KMS-11 (cell line): ENCODE measurements at regions not wholly inside any gene's neighbourhood (a gene's known extent, or its start where the extent isn't known, plus 50 kb on each side); places are given as distances from the start of the nearest gene placed in this dataset.

Experiments used
- H2AFZ ChIP-seq: fragments of 200-600 bp; sonication (generic); 2 replicates; pipeline ENCODE4 v1.6.1; 2016; ENCODE audit warnings: antibody characterized with exemption, mixed run types, low read depth
- H3K27ac ChIP-seq: fragments of 200-600 bp; sonication (generic); 2 replicates; pipeline ENCODE4 v1.6.1; 2016; ENCODE audit warnings: mild to moderate bottlenecking, mixed run types
- H3K27me3 ChIP-seq: fragments of 200-600 bp; sonication (generic); 2 replicates; pipeline ENCODE4 v1.6.1; 2017; ENCODE audit warnings: mild to moderate bottlenecking, low read depth, mixed run types, moderate library complexity; ENCODE audit not compliant: insufficient read depth
- H3K36me3 ChIP-seq: fragments of 200-600 bp; sonication (generic); 2 replicates; pipeline ENCODE4 v1.6.1; 2017; ENCODE audit warnings: mild to moderate bottlenecking, mixed run types; ENCODE audit not compliant: insufficient read depth
- H3K4me1 ChIP-seq: fragments of 200-600 bp; sonication (generic); 2 replicates; pipeline ENCODE4 v1.6.1; 2016; ENCODE audit warnings: mild to moderate bottlenecking, low read depth, mixed run types; ENCODE audit not compliant: poor library complexity, severe bottlenecking
- H3K4me2 ChIP-seq: fragments of 200-600 bp; sonication (generic); 2 replicates; pipeline ENCODE4 v1.7.0; 2016; ENCODE audit warnings: mild to moderate bottlenecking, mixed run types
- H3K4me3 ChIP-seq: fragments of 200-600 bp; sonication (generic); IDR thresholded peaks from 2 replicates; pipeline ENCODE4 v1.6.1; 2017; ENCODE audit warnings: low read depth, low read length, mixed read lengths; ENCODE audit not compliant: insufficient read depth
- H3K79me2 ChIP-seq: fragments of 200-600 bp; sonication (generic); 2 replicates; pipeline ENCODE4 v1.6.1; 2016; ENCODE audit warnings: low read depth, mixed run types; ENCODE audit not compliant: insufficient read depth
- H3K9ac ChIP-seq: fragments of 200-600 bp; sonication (generic); 2 replicates; pipeline ENCODE4 v1.6.1; 2016; ENCODE audit warnings: mild to moderate bottlenecking, mixed run types
- H4K20me1 ChIP-seq: fragments of 200-600 bp; sonication (generic); 2 replicates; pipeline ENCODE4 v1.6.1; 2016; ENCODE audit warnings: mild to moderate bottlenecking, mixed run types; ENCODE audit not compliant: insufficient read depth
- TF ChIP-seq, protein P1 (sequence below): fragments of 200-600 bp; sonication (generic); conservative IDR thresholded peaks from 2 replicates; pipeline ENCODE4 v1.6.1; 2017; ENCODE audit warnings: low read depth, mild to moderate bottlenecking, antibody characterized with exemption, low read length, moderate library complexity, mixed read lengths

GRCh38 chr1:191897134-191897533, 261.1 kb upstream of the RGS18 start:
- Histone ChIP-seq H3K9ac (no peak overlapping the region), H3K4me2 (no peak overlapping the region), H3K79me2 (no peaks in the 10 kb centered on the region), H3K4me1 (no peaks in the 10 kb centered on the region), H2AFZ (no peak overlapping the region), H3K27ac (no peak overlapping the region), H3K4me3 (no peak overlapping the region), H3K27me3 (no peaks in the 10 kb centered on the region), H3K36me3 (no peaks in the 10 kb centered on the region), H4K20me1 (no peaks in the 10 kb centered on the region)
- TF ChIP-seq, protein P1, sequence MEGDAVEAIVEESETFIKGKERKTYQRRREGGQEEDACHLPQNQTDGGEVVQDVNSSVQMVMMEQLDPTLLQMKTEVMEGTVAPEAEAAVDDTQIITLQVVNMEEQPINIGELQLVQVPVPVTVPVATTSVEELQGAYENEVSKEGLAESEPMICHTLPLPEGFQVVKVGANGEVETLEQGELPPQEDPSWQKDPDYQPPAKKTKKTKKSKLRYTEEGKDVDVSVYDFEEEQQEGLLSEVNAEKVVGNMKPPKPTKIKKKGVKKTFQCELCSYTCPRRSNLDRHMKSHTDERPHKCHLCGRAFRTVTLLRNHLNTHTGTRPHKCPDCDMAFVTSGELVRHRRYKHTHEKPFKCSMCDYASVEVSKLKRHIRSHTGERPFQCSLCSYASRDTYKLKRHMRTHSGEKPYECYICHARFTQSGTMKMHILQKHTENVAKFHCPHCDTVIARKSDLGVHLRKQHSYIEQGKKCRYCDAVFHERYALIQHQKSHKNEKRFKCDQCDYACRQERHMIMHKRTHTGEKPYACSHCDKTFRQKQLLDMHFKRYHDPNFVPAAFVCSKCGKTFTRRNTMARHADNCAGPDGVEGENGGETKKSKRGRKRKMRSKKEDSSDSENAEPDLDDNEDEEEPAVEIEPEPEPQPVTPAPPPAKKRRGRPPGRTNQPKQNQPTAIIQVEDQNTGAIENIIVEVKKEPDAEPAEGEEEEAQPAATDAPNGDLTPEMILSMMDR, result no peak

DNA sequence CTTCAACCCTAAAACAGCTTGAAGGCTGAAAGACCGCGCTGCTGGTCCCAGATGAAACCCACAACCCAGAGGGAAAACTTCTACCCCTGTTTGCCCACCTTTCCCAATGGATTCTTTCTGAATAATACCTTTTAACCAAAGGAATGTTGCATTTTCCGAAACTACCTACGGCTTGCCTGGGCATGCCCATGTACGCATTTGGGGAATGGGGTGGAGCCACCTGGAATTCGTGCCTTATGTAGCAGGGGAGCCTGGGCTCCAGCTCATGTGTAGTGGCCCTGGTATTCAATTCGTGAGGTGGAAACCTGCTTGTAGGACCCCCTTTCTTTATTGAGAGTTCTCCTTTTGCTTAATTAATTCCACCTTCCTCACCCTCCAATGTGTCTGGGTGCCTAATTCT, 256.6 kb upstream of the RGS18 start:
- no peak overlapping the region for H3K9ac ChIP-seq
- H3K4me2 ChIP-seq, result no peak overlapping the region
- H3K79me2 ChIP-seq, result no peaks in the 10 kb centered on the region
- no peak overlapping the region for H2AFZ ChIP-seq
- no peaks in the 10 kb centered on the region for H3K27me3 ChIP-seq
- H4K20me1 ChIP-seq, result no peaks in the 10 kb centered on the region
- TF ChIP-seq, protein P1, result no peak
- H3K27ac ChIP-seq, result no peak overlapping the region
- no peaks in the 10 kb centered on the region for H3K4me1 ChIP-seq
- H3K4me3 ChIP-seq, result no peak overlapping the region
- H3K36me3 ChIP-seq, result no peaks in the 10 kb centered on the region

- no peaks in the 10 kb centered on the region for H3K4me1 ChIP-seq
- no peak overlapping the region for H3K4me3 ChIP-seq
- no peak overlapping the region for H3K4me2 ChIP-seq
- H3K27me3 ChIP-seq, result no peaks in the 10 kb centered on the region
- no peaks in the 10 kb centered on the region for H3K36me3 ChIP-seq
- no peaks in the 10 kb centered on the region for H3K79me2 ChIP-seq
- H3K9ac ChIP-seq, result no peak overlapping the region
- H3K27ac ChIP-seq, result no peak overlapping the region
- H2AFZ ChIP-seq, result no peak overlapping the region
- no peaks in the 10 kb centered on the region for H4K20me1 ChIP-seq
- TF ChIP-seq, protein P1, result no peak
Measured at GRCh38 chr1:191904991-191905390, 253.3 kb upstream of the RGS18 start.

DNA sequence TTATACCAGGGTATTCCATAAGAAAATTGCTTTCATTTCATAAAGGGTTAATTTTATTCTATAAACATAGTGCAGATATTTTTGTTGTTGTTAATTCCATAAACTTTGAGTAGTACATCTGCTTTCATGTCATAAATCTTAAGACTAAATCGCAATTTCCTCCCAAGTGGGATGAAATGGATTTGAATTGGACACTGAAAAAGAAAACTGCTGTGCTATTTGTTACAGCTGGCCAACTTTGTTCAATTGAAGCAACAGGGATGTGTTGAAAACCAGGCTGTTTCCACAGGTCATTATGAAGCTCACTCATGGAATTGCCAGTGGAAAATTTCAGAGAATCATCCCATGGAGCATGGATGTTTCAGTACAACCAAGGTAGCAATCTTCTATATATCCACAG, 252.5 kb upstream of the RGS18 start:
- no peak overlapping the region for H2AFZ ChIP-seq
- H3K27ac ChIP-seq, result no peak overlapping the region
- no peaks in the 10 kb centered on the region for H3K79me2 ChIP-seq
- no peaks in the 10 kb centered on the region for H3K4me1 ChIP-seq
- no peaks in the 10 kb centered on the region for H4K20me1 ChIP-seq
- TF ChIP-seq, protein P1, result no peak
- H3K9ac ChIP-seq, result no peak overlapping the region
- no peaks in the 10 kb centered on the region for H3K27me3 ChIP-seq
- H3K36me3 ChIP-seq, result no peaks in the 10 kb centered on the region
- no peak overlapping the region for H3K4me2 ChIP-seq
- no peak overlapping the region for H3K4me3 ChIP-seq
